GM21447 (cell line): ENCODE measurements at regions not wholly inside any gene's neighbourhood (a gene's known extent, or its start where the extent isn't known, plus 50 kb on each side); places are given as distances from the start of the nearest gene placed in this dataset.

Source experiments
- ATAC-seq: cut with Tn5 transposase; IDR thresholded peaks from one replicate; pipeline ENCODE4 v1.9.1; 2021; ENCODE audit not compliant: unreplicated experiment

DNA sequence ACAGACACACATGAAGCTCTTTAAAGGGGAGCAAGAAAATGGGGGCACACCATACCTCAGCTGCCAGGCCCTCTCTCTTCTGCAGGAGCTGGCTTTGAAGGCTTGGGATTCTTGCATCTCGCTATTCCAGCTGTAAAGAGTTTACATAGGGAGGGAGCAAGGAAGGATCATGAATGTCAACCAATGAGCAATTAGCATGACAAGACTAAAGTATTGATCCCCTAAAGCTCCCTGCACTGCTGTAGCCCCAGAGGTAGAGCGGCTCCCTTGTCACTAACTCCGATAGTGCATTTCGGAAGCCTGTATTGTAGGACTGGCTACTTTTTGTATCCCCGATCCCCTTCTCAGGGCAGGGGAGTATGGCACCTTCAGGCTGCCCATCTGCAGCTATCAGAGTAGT is 113.4 kb upstream of the PMFBP1 start:
- no peak for ATAC-seq

- no peak for ATAC-seq
Measured at GRCh38 chr16:72284042-72284789, 112.3 kb upstream of the PMFBP1 start.

- no peak for ATAC-seq
Measured at GRCh38 chr16:72282362-72282761, 110.4 kb upstream of the PMFBP1 start.

GRCh38 chr16:72278301-72278700 is 106.3 kb upstream of the PMFBP1 start:
- no peak for ATAC-seq

DNA sequence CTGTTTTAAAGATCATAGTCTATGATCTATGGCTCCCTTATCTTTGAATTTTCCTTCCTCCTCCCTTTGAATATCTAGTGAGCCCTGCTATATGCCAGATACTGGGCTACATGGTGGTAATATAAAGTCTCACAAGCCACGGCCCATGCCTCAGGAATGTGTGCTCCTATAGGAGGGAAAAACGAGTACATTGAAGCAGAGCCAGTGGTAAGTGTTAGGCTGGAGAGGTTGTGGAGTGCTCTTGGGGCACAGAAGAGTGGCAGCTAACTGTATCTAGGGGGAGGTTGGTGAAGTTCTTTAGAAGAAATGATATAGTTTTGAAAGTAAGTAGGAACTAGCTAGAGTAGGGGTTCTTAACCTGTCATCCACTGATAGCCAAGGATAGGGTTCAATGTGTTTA is 105.8 kb upstream of the PMFBP1 start:
- ATAC-seq = no peak

GRCh38 chr16:72271699-72272240 is 99.8 kb upstream of the PMFBP1 start:
- ATAC-seq = no peak

GRCh38 chr16:72270531-72270930 is 98.6 kb upstream of the PMFBP1 start:
- ATAC-seq = no peak

DNA sequence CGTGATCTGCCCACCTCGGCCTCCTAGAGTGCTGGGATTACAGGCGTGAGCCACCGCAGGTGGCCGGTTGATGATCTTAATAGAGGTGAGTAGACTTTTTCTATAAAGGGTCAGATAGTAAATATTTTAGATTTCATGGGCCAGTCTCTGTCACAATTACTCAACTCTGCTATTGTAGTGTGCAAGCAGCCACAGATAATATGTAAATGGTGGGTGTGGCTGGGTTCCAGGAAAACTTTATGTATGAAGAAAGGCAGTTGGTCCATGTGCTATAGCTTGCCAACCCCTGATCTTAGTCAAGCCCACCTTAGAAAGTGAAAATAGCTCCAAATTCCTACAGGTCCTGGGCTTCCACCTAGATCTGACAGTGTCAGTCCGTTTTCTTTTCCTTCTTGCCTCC is 94.9 kb upstream of the PMFBP1 start:
- ATAC-seq = no peak

DNA sequence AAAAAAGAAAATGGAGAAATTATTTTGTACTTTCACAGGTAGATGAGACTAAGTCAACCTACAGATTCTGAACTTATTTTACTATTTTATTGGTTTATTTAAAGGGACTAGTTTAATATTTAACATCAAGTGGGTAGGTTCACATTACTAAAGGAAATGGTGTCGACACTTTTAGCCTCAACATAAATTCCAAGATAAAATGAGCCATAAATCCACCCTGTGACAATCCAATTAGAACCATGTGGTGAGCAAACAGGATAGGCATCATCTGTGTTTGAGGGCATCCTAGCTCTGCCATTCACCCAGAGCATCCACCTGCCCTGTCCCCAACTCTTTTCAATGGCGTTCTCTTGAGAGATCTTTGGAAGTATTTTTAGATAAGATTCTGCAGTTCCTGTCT is 92.8 kb upstream of the PMFBP1 start:
- no peak for ATAC-seq

GRCh38 chr16:72262711-72263110 is 90.8 kb upstream of the PMFBP1 start:
- ATAC-seq = no peak

- ATAC-seq = no peak
Measured at GRCh38 chr16:72261127-72261526, 89.2 kb upstream of the PMFBP1 start.

DNA sequence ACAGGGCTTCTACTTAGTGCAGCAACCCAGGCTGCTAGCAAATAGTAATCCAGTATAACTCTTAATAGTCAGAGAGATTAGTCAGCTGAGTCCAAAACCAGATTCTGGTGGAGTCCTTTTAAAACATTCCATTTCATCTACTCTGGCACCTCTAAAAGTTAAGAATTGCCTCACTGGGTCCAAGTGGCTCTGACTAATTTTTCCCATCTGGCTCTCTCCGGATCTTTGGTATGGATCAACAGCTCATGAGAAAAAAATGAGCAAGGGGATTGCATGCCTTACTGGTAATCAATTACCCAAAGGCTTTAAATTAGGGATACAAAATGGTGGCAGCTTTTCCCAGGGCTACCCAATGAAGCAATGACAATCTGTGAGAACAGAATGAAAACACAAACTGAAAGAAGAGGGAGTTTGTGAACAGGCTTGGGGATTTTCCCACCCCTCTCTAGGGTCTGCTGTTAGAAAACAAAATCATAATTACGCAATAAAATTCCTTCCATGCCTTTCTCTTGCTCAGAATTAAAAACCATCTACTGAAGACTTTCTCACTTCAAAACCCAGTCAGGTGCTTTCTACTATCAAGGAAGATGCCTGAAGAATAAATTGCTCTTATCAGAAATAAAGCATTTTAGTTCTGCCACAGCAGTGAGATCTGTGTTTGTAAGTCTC is 84.6 kb upstream of the PMFBP1 start:
- no peak for ATAC-seq

DNA sequence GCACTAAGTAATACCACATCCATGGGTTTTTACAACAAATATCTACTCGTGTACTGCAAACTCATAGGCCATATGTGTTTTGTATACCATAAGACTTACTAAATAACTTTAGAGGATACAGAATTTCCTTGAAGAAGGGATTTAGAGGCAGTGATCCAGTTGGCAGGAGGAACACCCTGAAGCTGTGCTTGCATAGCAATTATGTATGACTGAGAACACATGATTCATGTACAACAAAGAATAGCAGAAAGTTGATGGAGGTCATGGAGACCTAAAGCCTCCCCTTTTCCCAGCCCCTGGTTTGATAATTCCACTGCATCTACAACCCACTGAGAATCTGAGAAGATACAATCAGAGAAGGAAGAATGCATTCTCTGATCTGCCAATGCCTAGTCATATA is 83.8 kb upstream of the PMFBP1 start:
- ATAC-seq = no peak

DNA sequence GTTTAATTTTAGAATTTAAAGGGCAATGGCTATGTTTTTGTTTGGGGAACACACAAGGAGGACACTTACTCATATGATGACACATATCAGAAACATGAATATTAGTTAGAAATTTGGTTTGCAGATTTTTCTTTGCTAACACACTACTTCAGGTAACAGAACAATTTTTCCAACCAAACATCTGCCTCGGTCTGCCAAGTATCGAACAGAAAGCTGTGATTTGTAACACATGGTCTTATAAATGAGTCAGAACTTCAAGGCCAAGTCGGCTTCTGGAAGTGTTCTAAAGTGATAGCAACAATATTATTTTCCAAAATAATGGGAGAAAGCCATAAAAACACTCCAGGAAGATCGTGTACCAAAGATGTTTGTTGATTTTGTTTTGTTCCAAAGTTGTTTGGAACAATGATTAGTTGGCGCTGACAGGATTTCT is 75.9 kb upstream of the PMFBP1 start:
- no peak for ATAC-seq

GRCh38 chr16:72246423-72246822 is 74.5 kb upstream of the PMFBP1 start:
- peak; percentile 90 for ATAC-seq

- no peak for ATAC-seq
Measured at GRCh38 chr16:72244853-72245252, 72.9 kb upstream of the PMFBP1 start.

- ATAC-seq = no peak
Measured at GRCh38 chr16:72243621-72244020, 71.7 kb upstream of the PMFBP1 start.

DNA sequence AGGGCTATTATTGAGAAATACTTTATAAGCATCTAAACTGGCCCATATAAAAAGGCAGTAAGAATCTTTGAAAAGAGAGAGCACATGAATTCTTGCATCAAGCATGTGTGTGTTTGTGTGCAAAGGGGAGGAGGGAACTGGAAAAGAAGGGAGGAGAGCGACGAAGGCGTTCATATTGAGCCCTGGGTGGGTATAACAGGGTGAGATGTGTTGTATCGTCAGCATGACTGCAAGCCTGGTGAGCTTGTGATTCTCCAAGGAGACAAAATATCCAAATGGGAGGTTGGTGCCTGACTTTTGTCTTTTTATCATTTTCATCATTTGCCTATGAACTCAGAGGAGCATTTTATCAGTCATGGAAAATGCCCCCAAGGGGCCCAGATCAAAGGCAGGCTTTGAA is 70.8 kb upstream of the PMFBP1 start:
- ATAC-seq = no peak

GRCh38 chr16:72241930-72242329 is 70.0 kb upstream of the PMFBP1 start:
- no peak for ATAC-seq

DNA sequence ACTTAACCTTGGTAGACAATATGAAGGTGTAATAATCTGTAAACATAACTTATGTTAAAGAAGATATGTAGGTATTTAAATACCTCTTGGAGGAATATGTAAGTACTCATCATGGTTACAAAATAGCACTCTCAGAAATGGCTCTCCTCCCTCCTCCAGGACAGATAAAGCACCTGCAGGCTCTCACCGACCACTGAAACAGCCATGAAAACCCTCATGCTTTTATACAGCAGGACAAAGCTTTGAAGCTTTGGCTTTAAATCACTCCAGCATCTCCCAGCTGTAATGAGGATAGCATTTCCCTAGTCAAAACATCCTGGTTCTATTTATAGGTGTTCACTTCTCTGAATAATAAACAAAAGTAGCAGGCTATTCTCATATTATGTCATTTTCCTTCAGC is 69.1 kb upstream of the PMFBP1 start:
- no peak for ATAC-seq

DNA sequence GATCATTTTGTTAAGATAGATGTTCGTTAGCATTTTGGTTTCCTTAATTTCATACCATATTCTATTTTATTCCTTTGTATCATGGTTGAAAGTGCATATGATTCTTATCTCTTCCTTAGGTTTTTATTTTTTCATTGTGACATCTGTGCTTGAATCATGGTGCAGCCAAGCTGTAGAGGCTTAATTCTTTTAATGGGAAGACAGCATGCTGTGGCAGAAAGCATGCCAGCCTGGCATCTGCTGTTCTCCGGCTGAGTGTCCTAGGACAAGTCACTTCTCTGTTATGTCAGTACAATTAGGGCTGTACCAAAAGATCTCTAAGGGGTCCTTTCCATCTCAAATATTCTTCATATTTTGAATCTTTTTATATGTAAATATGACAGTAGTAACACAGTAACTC is 68.5 kb upstream of the PMFBP1 start:
- ATAC-seq = no peak

GRCh38 chr16:72236866-72237265 is 64.9 kb upstream of the PMFBP1 start:
- no peak for ATAC-seq
